ENCODE measurements at regions not wholly inside any gene's neighbourhood (a gene's known extent, or its start where the extent isn't known, plus 50 kb on each side); places are given as distances from the start of the nearest gene placed in this dataset.

- DNase-seq (ENCODE audit: low read depth) = no peak
- H3K36me3 Mint-ChIP-seq (ENCODE audit: low read depth, unreplicated experiment) = no peaks in the 10 kb centered on the region
- H2AFZ ChIP-seq (ENCODE audit: low read depth, low read length) = no peak overlapping the region
- H3K4me3 ChIP-seq (ENCODE audit: insufficient read depth, low read depth, low read length) = no peak overlapping the region
- H3K79me2 ChIP-seq (ENCODE audit: insufficient read depth, low read length) = no peaks in the 10 kb centered on the region
- no peak overlapping the region for H3K4me3 Mint-ChIP-seq (ENCODE audit: unreplicated experiment)
- no peaks in the 10 kb centered on the region for H4K20me1 ChIP-seq (ENCODE audit: insufficient read depth, low read length)
- H3K27ac ChIP-seq (ENCODE audit: low read depth, low read length) = no peak overlapping the region
- TF ChIP-seq CTCF (IDR thresholded peaks at IDR 0.05; ENCODE audit: insufficient read depth, low read depth, low read length) = no peak
- no peak for TF ChIP-seq EZH2 (IDR thresholded peaks at IDR 0.05; ENCODE audit: insufficient read depth, low read length)
- peaks cover 1% of the 10 kb centered on the region for H3K4me1 Mint-ChIP-seq (ENCODE audit: low read depth, unreplicated experiment)
- H3K27me3 Mint-ChIP-seq (ENCODE audit: low read depth, unreplicated experiment) = no peaks in the 10 kb centered on the region
- H3K9ac ChIP-seq (ENCODE audit: low read length) = no peak overlapping the region
- H3K36me3 ChIP-seq (ENCODE audit: insufficient read depth, low read length) = no peaks in the 10 kb centered on the region
- no peaks in the 10 kb centered on the region for H3K4me1 ChIP-seq (ENCODE audit: insufficient read depth, low read length)
- H3K9me3 Mint-ChIP-seq (ENCODE audit: unreplicated experiment) = no peaks in the 10 kb centered on the region
- no peak for FAIRE-seq
- H3K9me3 ChIP-seq (ENCODE audit: insufficient read depth, low read depth, low read length) = no peaks in the 10 kb centered on the region
- H3K27ac Mint-ChIP-seq (ENCODE audit: unreplicated experiment) = no peak overlapping the region
- H3K4me2 ChIP-seq (ENCODE audit: low read length) = no peak overlapping the region
- H3K27me3 ChIP-seq (ENCODE audit: insufficient read depth, low read length) = no peaks in the 10 kb centered on the region
These were observed 258.8 kb downstream of the GPD2 start for GRCh38 chr2:156695020-156695419.

DNA sequence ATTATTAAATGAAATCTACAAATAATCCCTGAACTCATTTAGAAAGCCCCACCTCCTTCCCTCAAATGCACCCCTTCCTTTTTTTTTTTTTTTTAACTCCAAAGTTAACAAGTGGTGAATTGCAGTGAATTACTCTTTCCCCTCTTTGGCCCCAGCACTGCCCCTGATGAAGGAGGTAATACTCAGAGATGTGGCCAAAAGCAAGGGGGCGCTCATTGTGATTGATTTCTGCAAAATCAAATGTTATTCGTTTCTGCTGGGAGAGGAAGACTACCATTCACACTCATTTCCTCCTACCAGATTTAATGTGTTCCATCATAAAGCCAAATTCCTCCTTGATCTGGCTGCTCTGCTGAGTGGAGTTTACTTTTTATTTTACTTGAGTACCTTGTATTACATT lies 259.4 kb downstream of the GPD2 start:
- no peaks in the 10 kb centered on the region for H3K4me1 ChIP-seq (ENCODE audit: insufficient read depth, low read length)
- Mint-ChIP-seq H3K36me3 (ENCODE audit: low read depth, unreplicated experiment) (no peaks in the 10 kb centered on the region), H3K9me3 (ENCODE audit: unreplicated experiment) (no peaks in the 10 kb centered on the region), H3K4me3 (ENCODE audit: unreplicated experiment) (no peak overlapping the region), H3K27me3 (ENCODE audit: low read depth, unreplicated experiment) (no peaks in the 10 kb centered on the region), H3K4me1 (ENCODE audit: low read depth, unreplicated experiment) (no peaks in the 10 kb centered on the region), H3K27ac (ENCODE audit: unreplicated experiment) (no peak overlapping the region)
- H3K4me3 ChIP-seq (ENCODE audit: insufficient read depth, low read depth, low read length) = no peak overlapping the region
- TF ChIP-seq EZH2 (IDR thresholded peaks at IDR 0.05; ENCODE audit: insufficient read depth, low read length) (no peak), CTCF (IDR thresholded peaks at IDR 0.05; ENCODE audit: insufficient read depth, low read depth, low read length) (no peak)
- no peaks in the 10 kb centered on the region for H3K36me3 ChIP-seq (ENCODE audit: insufficient read depth, low read length)
- FAIRE-seq = no peak
- no peak overlapping the region for H2AFZ ChIP-seq (ENCODE audit: low read depth, low read length)
- H3K9me3 ChIP-seq (ENCODE audit: insufficient read depth, low read depth, low read length) = no peaks in the 10 kb centered on the region
- H3K27ac ChIP-seq (ENCODE audit: low read depth, low read length) = no peak overlapping the region
- no peaks in the 10 kb centered on the region for H3K79me2 ChIP-seq (ENCODE audit: insufficient read depth, low read length)
- H3K27me3 ChIP-seq (ENCODE audit: insufficient read depth, low read length) = no peaks in the 10 kb centered on the region
- no peak overlapping the region for H3K9ac ChIP-seq (ENCODE audit: low read length)
- no peak for DNase-seq (ENCODE audit: low read depth)
- no peak overlapping the region for H3K4me2 ChIP-seq (ENCODE audit: low read length)
- H4K20me1 ChIP-seq (ENCODE audit: insufficient read depth, low read length) = no peaks in the 10 kb centered on the region

DNA sequence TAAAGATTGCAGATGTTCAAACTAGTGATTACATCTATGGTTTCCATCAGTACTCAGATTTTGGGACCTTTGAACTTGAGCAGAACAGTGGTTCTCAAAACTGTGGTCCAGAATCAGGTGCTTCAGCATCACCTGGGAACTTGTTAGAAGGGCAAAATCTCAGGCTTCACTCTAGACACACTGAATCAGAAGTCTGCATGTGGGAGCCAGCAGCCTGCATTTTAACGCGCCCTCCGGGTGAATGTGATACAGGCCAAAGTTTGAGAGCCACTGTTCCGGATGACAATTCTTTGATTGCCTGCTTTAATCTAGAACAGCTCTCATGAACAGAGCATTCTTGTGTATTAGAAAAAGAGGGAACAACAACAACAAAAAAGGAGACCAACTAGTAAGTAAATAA lies 261.7 kb downstream of the GPD2 start:
- H3K27me3 Mint-ChIP-seq (ENCODE audit: low read depth, unreplicated experiment) = no peaks in the 10 kb centered on the region
- H3K79me2 ChIP-seq (ENCODE audit: insufficient read depth, low read length) = no peaks in the 10 kb centered on the region
- TF ChIP-seq CTCF (IDR thresholded peaks at IDR 0.05; ENCODE audit: insufficient read depth, low read depth, low read length) (no peak), EZH2 (IDR thresholded peaks at IDR 0.05; ENCODE audit: insufficient read depth, low read length) (no peak)
- H3K27me3 ChIP-seq (ENCODE audit: insufficient read depth, low read length) = no peaks in the 10 kb centered on the region
- no peaks in the 10 kb centered on the region for H3K9me3 Mint-ChIP-seq (ENCODE audit: unreplicated experiment)
- H3K4me1 ChIP-seq (ENCODE audit: insufficient read depth, low read length) = no peaks in the 10 kb centered on the region
- FAIRE-seq = no peak
- H2AFZ ChIP-seq (ENCODE audit: low read depth, low read length) = no peak overlapping the region
- no peak overlapping the region for H3K4me3 Mint-ChIP-seq (ENCODE audit: unreplicated experiment)
- no peaks in the 10 kb centered on the region for H4K20me1 ChIP-seq (ENCODE audit: insufficient read depth, low read length)
- no peak overlapping the region for H3K4me3 ChIP-seq (ENCODE audit: insufficient read depth, low read depth, low read length)
- no peak overlapping the region for H3K9ac ChIP-seq (ENCODE audit: low read length)
- no peaks in the 10 kb centered on the region for H3K36me3 ChIP-seq (ENCODE audit: insufficient read depth, low read length)
- no peaks in the 10 kb centered on the region for H3K36me3 Mint-ChIP-seq (ENCODE audit: low read depth, unreplicated experiment)
- H3K9me3 ChIP-seq (ENCODE audit: insufficient read depth, low read depth, low read length) = no peaks in the 10 kb centered on the region
- H3K4me2 ChIP-seq (ENCODE audit: low read length) = no peak overlapping the region
- DNase-seq (ENCODE audit: low read depth) = no peak
- H3K27ac ChIP-seq (ENCODE audit: low read depth, low read length) = no peak overlapping the region
- H3K4me1 Mint-ChIP-seq (ENCODE audit: low read depth, unreplicated experiment) = no peaks in the 10 kb centered on the region
- H3K27ac Mint-ChIP-seq (ENCODE audit: unreplicated experiment) = no peak overlapping the region

Measured in astrocyte (in vitro differentiated cells and primary cell).